ENCODE measurements at regions not wholly inside any gene's neighbourhood (a gene's known extent, or its start where the extent isn't known, plus 50 kb on each side); places are given as distances from the start of the nearest gene placed in this dataset.
A peak's percentile ranks its signal among the peaks of the same experiment; 100 is the strongest.

- H3K9ac ChIP-seq (ENCODE audit: low read length), result no peak overlapping the region
- H3K27me3 ChIP-seq (ENCODE audit: insufficient read depth, low read length), result no peaks in the 10 kb centered on the region
- peaks cover 5% of the 10 kb centered on the region for H3K9me3 Mint-ChIP-seq (ENCODE audit: unreplicated experiment)
- H3K4me1 ChIP-seq (ENCODE audit: insufficient read depth, low read length), result no peaks in the 10 kb centered on the region
- H3K79me2 ChIP-seq (ENCODE audit: insufficient read depth, low read length), result no peaks in the 10 kb centered on the region
- H3K9me3 ChIP-seq (ENCODE audit: insufficient read depth, low read depth, low read length), result no peaks in the 10 kb centered on the region
- no peak overlapping the region for H3K4me2 ChIP-seq (ENCODE audit: low read length)
- DNase-seq (ENCODE audit: low read depth) (no peak), FAIRE-seq (no peak)
- H3K36me3 Mint-ChIP-seq (ENCODE audit: low read depth, unreplicated experiment), result no peaks in the 10 kb centered on the region
- H3K36me3 ChIP-seq (ENCODE audit: insufficient read depth, low read length), result no peaks in the 10 kb centered on the region
- H4K20me1 ChIP-seq (ENCODE audit: insufficient read depth, low read length), result no peaks in the 10 kb centered on the region
- no peak overlapping the region for H3K4me3 ChIP-seq (ENCODE audit: insufficient read depth, low read depth, low read length)
- H3K4me1 Mint-ChIP-seq (ENCODE audit: low read depth, unreplicated experiment), result peaks cover 29% of the 10 kb centered on the region
- H3K4me3 Mint-ChIP-seq (ENCODE audit: unreplicated experiment), result no peak overlapping the region
- H3K27ac ChIP-seq (ENCODE audit: low read depth, low read length), result no peak overlapping the region
- no peak overlapping the region for H2AFZ ChIP-seq (ENCODE audit: low read depth, low read length)
- H3K27ac Mint-ChIP-seq (ENCODE audit: unreplicated experiment), result no peak overlapping the region
- TF ChIP-seq, protein P1, sequence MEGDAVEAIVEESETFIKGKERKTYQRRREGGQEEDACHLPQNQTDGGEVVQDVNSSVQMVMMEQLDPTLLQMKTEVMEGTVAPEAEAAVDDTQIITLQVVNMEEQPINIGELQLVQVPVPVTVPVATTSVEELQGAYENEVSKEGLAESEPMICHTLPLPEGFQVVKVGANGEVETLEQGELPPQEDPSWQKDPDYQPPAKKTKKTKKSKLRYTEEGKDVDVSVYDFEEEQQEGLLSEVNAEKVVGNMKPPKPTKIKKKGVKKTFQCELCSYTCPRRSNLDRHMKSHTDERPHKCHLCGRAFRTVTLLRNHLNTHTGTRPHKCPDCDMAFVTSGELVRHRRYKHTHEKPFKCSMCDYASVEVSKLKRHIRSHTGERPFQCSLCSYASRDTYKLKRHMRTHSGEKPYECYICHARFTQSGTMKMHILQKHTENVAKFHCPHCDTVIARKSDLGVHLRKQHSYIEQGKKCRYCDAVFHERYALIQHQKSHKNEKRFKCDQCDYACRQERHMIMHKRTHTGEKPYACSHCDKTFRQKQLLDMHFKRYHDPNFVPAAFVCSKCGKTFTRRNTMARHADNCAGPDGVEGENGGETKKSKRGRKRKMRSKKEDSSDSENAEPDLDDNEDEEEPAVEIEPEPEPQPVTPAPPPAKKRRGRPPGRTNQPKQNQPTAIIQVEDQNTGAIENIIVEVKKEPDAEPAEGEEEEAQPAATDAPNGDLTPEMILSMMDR (IDR thresholded peaks at IDR 0.05; ENCODE audit: insufficient read depth, low read depth, low read length), result no peak
- TF ChIP-seq EZH2 (IDR thresholded peaks at IDR 0.05; ENCODE audit: insufficient read depth, low read length), result no peak
- H3K27me3 Mint-ChIP-seq (ENCODE audit: low read depth, unreplicated experiment), result no peaks in the 10 kb centered on the region
Observed at GRCh38 chr10:8416760-8417159, 362.3 kb downstream of the GATA3 start.

- H3K27me3 Mint-ChIP-seq (ENCODE audit: low read depth, unreplicated experiment), result no peaks in the 10 kb centered on the region
- H3K4me1 Mint-ChIP-seq (ENCODE audit: low read depth, unreplicated experiment), result peaks cover 26% of the 10 kb centered on the region
- FAIRE-seq (no peak), DNase-seq (ENCODE audit: low read depth) (no peak)
- no peak overlapping the region for H3K4me3 ChIP-seq (ENCODE audit: insufficient read depth, low read depth, low read length)
- H3K36me3 ChIP-seq (ENCODE audit: insufficient read depth, low read length), result no peaks in the 10 kb centered on the region
- H3K9ac ChIP-seq (ENCODE audit: low read length), result no peak overlapping the region
- no peak overlapping the region for H2AFZ ChIP-seq (ENCODE audit: low read depth, low read length)
- H3K9me3 ChIP-seq (ENCODE audit: insufficient read depth, low read depth, low read length), result no peaks in the 10 kb centered on the region
- no peaks in the 10 kb centered on the region for H4K20me1 ChIP-seq (ENCODE audit: insufficient read depth, low read length)
- H3K36me3 Mint-ChIP-seq (ENCODE audit: low read depth, unreplicated experiment), result no peaks in the 10 kb centered on the region
- TF ChIP-seq, protein P1 (IDR thresholded peaks at IDR 0.05; ENCODE audit: insufficient read depth, low read depth, low read length), result no peak
- TF ChIP-seq EZH2 (IDR thresholded peaks at IDR 0.05; ENCODE audit: insufficient read depth, low read length), result no peak
- no peaks in the 10 kb centered on the region for H3K4me1 ChIP-seq (ENCODE audit: insufficient read depth, low read length)
- no peak overlapping the region for H3K27ac ChIP-seq (ENCODE audit: low read depth, low read length)
- no peak overlapping the region for H3K4me3 Mint-ChIP-seq (ENCODE audit: unreplicated experiment)
- no peak overlapping the region for H3K4me2 ChIP-seq (ENCODE audit: low read length)
- peak overlapping the region; percentile 86 for H3K27ac Mint-ChIP-seq (ENCODE audit: unreplicated experiment)
- peaks cover 5% of the 10 kb centered on the region for H3K9me3 Mint-ChIP-seq (ENCODE audit: unreplicated experiment)
- H3K27me3 ChIP-seq (ENCODE audit: insufficient read depth, low read length), result no peaks in the 10 kb centered on the region
- H3K79me2 ChIP-seq (ENCODE audit: insufficient read depth, low read length), result no peaks in the 10 kb centered on the region
Observed at GRCh38 chr10:8417631-8418030, 363.1 kb downstream of the GATA3 start.

DNA sequence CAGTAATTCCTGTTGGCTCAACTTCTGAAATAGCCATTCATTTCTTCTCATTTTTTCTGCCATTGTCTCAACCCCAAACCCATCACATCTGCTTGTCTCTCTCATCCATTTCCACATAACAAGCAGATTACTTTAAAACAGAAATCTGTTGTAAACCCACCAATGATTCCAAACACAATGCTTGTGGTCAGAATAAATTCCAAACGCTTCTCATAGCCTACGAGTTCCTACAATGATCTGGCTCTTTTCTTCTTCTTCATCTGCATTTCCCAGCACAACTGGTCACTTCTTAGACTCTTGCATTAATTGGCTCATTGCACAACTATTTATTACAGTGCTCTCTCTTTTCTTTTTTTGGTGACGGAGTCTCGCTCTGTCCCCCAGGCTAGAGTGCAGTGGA is 364.1 kb downstream of the GATA3 start:
- H3K4me1 Mint-ChIP-seq (ENCODE audit: low read depth, unreplicated experiment), result peaks cover 26% of the 10 kb centered on the region

More for the DNA sequence above, 364.1 kb downstream of the GATA3 start:
- DNase-seq (ENCODE audit: low read depth) (peak; percentile 98), FAIRE-seq (no peak)
- Histone ChIP-seq H3K36me3 (ENCODE audit: insufficient read depth, low read length) (no peaks in the 10 kb centered on the region), H3K9ac (ENCODE audit: low read length) (no peak overlapping the region), H3K4me1 (ENCODE audit: insufficient read depth, low read length) (no peaks in the 10 kb centered on the region), H3K27ac (ENCODE audit: low read depth, low read length) (peak overlapping the region; percentile 30), H3K9me3 (ENCODE audit: insufficient read depth, low read depth, low read length) (no peaks in the 10 kb centered on the region), H3K4me3 (ENCODE audit: insufficient read depth, low read depth, low read length) (no peak overlapping the region), H3K4me2 (ENCODE audit: low read length) (peak overlapping the region; percentile 18), H3K27me3 (ENCODE audit: insufficient read depth, low read length) (no peaks in the 10 kb centered on the region), H3K79me2 (ENCODE audit: insufficient read depth, low read length) (no peaks in the 10 kb centered on the region), H4K20me1 (ENCODE audit: insufficient read depth, low read length) (no peaks in the 10 kb centered on the region), H2AFZ (ENCODE audit: low read depth, low read length) (no peak overlapping the region)
- H3K27me3 Mint-ChIP-seq (ENCODE audit: low read depth, unreplicated experiment), result no peaks in the 10 kb centered on the region
- no peaks in the 10 kb centered on the region for H3K36me3 Mint-ChIP-seq (ENCODE audit: low read depth, unreplicated experiment)
- peak overlapping the region; percentile 86 for H3K27ac Mint-ChIP-seq (ENCODE audit: unreplicated experiment)
- TF ChIP-seq EZH2 (IDR thresholded peaks at IDR 0.05; ENCODE audit: insufficient read depth, low read length), result no peak
- TF ChIP-seq, protein P1 (IDR thresholded peaks at IDR 0.05; ENCODE audit: insufficient read depth, low read depth, low read length), result no peak
- H3K9me3 Mint-ChIP-seq (ENCODE audit: unreplicated experiment), result peaks cover 5% of the 10 kb centered on the region
- H3K4me3 Mint-ChIP-seq (ENCODE audit: unreplicated experiment), result no peak overlapping the region
